GM18870 (cell line): ENCODE measurements at regions not wholly inside any gene's neighbourhood (a gene's known extent, or its start where the extent isn't known, plus 50 kb on each side); places are given as distances from the start of the nearest gene placed in this dataset.
"Not testable (repeated sequence)": the region's sequence is repeated elsewhere in the genome, so short reads cannot be mapped to it uniquely, and the experiment has no call there.

Source experiments
- ATAC-seq: cut with Tn5 transposase; IDR thresholded peaks from one replicate; pipeline ENCODE4 v1.9.1; 2021; ENCODE audit warnings: moderate library complexity; ENCODE audit not compliant: unreplicated experiment

GRCh38 chr21:18117176-18117575 lies 127.5 kb upstream of the CHODL start:
- ATAC-seq: no peak

- ATAC-seq: no peak
Measured at GRCh38 chr21:18114810-18115209, 129.8 kb upstream of the CHODL start.

DNA sequence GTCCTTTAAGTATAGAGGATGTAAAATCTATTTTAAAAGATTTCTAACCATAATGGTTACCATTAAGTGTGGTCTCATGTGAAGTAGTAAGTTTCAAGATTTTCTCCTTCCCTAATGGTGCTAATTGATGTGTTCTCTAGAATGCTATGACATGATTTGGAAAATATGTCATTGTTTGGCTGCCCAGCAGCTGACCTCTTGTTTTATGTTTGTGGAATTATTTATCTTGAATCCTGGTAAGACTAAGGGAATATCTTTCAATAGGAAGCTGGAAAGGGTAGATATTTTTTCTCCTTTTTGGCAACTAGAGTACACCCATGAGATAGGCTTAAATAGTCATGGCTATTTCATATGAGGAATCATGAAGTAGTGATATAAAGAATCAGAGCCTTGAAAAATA lies 139.8 kb upstream of the CHODL start:
- ATAC-seq: no peak

DNA sequence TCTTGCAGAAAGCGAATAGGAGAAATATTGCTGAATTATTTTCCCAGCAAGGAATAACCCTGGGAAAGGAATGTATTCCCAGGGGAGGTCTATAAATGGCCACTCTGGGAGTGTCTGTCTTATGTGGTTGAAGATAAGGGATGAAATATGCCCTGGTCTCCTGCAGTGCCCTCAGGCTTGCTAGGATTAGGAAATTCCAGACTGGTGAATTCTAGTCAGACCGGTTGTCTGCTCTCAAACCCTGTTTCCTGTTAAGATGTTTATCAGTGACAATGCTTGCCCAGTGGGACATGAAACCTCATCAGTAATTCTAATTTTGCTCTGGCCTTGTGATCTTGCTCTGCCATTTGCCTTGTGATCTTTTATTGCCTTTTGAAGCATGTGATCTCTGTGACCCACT lies 148.2 kb upstream of the CHODL start:
- not testable (repeated sequence) for ATAC-seq

DNA sequence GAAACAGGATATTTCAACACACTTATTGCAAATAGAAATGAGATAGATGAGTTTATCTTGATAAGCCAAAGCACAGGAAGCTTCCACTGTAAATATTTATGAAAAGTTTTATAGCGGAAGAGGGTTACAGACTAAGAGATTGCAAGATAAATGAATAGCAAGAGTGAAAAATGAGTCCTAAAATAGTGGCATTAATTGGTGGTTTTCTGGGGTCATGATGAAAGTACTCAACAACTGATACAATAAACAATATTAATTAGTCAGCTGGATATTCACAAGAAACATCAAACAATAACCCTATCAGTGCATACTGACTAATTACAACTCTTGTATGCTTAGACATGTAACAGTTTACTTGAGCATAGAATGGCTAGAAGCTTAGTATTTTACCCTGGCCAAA lies 154.8 kb upstream of the CHODL start:
- ATAC-seq: no peak

DNA sequence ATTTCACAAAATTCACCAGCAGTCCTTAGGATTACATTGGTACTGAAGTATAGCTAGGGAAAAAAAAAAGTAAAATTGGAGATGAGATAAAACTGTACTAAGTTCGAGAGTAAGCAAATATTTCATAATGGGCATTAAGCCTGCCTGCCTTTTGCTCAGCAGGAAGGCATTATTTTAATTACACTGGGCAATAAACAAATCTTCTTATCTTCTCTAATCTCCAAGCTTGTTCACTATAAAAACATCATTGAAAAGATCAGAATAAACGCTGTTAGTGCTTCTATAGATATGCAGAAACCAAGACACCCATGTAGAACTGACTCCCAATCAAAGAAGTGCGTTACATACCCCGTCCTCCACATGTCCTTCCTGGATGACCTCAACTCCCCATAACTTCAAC lies 174.2 kb upstream of the CHODL start:
- no peak for ATAC-seq

- no peak for ATAC-seq
Measured at GRCh38 chr21:18069875-18070274, 174.8 kb upstream of the CHODL start.

GRCh38 chr21:18060402-18060801 lies 184.2 kb upstream of the CHODL start:
- no peak for ATAC-seq

DNA sequence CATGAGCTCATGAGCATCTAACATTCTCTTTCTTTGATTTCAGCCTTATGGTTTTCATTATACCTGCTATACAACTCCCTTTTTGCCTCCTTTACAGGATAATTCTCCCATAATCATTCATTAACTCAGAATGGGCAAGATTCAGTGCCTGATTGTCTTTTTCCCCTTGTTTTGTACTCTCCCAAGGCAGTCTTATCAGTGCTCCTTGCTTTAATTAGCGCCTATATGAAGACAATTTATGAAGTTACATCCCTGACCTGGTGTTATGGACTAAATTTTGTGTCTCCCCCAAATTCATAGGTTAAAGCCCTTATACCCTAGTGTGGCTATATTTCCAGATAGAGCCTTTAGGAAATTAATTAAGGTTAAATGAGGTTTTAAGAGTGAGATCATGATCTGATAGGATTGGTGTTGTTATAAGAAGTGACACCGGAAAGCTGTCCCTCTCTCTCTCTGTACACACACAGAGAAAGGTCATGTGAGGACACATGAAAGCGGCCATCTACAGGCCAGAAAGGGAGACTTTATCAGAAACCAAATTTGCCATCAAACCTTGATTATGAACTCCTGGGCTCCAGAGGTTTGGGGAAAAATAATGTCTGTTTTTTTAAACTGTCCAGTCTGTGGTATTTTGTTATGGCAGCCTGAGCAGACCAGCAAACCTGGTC lies 185.8 kb upstream of the CHODL start:
- no peak for ATAC-seq

DNA sequence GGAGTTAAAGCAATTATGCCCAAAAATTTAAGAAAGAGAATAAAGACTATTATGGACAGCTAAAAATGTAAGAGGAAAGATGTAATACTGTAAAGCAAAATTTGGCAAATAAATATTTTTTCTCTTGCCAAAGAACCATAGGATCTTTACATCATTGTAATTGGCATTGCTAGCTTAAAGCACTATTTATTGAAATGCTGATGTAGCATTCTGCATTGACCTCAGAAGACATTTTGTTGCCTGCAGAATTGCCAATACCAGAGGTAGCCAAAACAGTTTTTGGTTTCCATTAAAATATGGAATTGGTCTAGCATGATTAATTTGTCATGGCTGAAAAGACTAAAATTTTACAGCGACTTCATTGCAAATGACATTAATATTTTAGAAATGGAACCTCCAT lies 191.5 kb upstream of the CHODL start:
- no peak for ATAC-seq

GRCh38 chr21:18049461-18049860 lies 195.2 kb upstream of the CHODL start:
- ATAC-seq: no peak

DNA sequence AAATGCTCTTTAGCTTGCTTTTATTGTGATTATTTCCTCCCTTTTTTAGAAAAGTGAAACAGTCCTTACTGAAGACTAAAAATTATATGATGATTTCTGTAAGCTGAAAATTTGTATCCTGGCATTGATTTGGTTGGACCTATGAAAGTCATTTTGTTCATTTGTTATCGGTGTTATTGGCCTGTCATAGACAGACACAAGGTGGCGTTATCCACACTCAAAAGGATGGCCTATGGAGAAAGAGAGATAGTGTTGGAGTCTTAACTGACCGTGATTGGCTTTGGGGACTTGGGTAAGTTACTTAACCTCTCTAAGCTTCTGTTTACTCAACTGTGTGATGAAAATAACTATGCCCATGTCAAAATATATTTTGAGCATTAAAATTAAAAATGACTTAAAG lies 203.6 kb upstream of the CHODL start:
- ATAC-seq: no peak

GRCh38 chr21:18030248-18030647 lies 211.1 kb upstream of the C21orf91 start:
- ATAC-seq: peak; percentile 93

DNA sequence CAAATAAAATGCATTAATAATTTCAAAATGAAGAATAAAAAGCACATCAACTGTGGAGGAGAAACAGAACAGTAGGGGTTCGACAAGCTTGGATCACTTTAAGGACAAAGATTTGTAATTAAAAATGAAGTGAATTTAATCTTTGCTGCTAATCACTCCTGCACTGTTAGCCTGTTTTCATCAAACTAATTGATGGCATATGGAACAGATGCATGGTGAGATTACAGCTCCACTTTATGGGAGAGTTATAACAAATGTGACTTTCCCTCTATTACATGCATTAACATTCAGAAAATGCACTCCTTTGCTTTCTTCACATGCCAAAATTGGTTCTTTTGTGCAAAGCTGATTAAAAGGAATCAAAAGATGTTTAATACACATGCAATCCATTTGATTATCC lies 207.2 kb upstream of the C21orf91 start:
- ATAC-seq: no peak

GRCh38 chr21:18023711-18024110 lies 204.6 kb upstream of the C21orf91 start:
- ATAC-seq: no peak

DNA sequence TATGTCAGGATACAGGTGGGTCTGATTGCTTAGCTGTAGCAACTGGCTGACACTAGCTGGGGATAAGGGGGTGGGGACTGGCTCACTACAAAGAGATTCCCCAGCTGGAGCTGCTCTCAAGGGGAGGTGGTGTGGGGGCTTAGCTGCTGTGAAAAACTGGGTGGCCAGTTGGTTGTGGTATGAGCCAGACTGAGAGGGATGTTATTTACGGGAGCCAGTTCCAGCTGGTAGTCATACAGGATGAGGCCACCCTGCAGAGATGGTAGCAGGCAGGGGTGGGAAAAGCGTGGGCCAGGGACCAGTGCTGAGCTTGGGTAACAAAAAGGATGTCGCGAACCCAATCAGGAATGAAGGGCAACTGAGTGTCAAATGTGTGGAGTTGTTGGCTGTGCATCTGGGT lies 204.0 kb upstream of the C21orf91 start:
- ATAC-seq: no peak

DNA sequence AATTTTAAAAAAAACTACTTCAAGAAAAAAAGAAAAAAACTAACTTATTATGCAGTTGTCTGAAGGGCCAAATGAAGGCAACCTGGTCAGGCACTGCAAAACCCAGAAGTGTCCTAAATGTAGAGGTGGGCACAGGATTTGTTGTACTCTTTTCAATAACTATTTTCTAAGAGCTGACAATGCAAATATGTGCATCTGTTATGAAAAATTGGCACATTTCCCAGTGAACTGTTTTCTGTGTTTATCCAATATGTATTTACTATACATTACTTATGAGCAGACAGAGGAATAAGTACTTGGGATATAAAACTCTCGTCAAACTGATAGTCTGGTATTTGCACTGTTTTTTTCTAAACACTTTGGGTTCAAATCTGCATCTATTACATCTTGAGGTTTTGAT lies 188.0 kb upstream of the C21orf91 start:
- no peak for ATAC-seq

GRCh38 chr21:18006691-18007090 lies 187.5 kb upstream of the C21orf91 start:
- no peak for ATAC-seq

GRCh38 chr21:18002393-18002792 lies 183.2 kb upstream of the C21orf91 start:
- ATAC-seq: no peak

- ATAC-seq: no peak
Measured at GRCh38 chr21:18000981-18001686, 182.0 kb upstream of the C21orf91 start.

- not testable (repeated sequence) for ATAC-seq
Measured at GRCh38 chr21:17998599-17998998, 179.4 kb upstream of the C21orf91 start.

- no peak for ATAC-seq
Measured at GRCh38 chr21:17989780-17990179, 170.6 kb upstream of the C21orf91 start.

DNA sequence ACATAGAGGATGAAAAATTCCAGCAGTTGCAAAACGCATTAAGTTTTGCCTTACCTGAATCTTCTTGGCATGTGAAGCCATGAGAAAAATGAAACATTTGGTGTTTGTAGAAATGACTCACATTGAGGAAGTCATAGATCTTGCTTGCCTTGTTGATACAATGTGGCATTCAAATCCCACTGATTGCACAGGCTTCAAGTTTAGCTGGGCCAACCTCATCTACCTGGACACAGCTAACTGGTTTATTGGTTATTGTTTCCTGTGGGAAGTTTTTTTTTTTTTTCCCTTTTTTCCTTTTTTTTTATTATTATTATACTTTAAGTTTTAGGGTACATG lies 168.9 kb upstream of the C21orf91 start:
- no peak for ATAC-seq
